ENCODE measurements at regions not wholly inside any gene's neighbourhood (a gene's known extent, or its start where the extent isn't known, plus 50 kb on each side); places are given as distances from the start of the nearest gene placed in this dataset.

DNA sequence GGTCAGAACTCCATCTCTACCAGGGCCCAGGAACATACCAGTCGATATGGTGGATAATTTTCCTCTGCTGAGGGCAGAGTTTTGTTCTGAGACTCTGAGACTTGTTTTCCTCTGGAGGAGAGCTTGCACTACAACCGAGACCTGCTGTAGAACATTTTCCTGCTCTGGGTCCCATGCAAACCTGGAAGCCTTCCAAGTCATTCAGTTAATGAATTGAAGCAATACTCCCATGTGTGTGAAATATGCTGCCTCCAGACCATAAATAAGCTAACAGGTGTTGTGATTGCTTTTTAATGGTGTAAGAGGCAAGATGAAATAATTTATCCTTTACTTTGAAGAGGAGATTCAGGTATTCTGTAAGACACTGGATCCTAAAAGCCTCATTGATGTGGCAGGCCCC lies 372.8 kb downstream of the TMEM167A start:
- H3K4me2 ChIP-seq (ENCODE audit: low read depth, low read length), result no peak overlapping the region
- ChIA-PET CTCF (ENCODE audit: low intra/inter-chr PET ratio, low total read pairs) (no interaction called here), POLR2A (no interaction called here)
- peaks cover 14% of the 10 kb centered on the region; the same call in 1 of the 2 replicates for H3K4me1 ChIP-seq (ENCODE audit: insufficient read depth, low read length)
- ATAC-seq (no peak), FAIRE-seq (no peak), DNase-seq (ENCODE audit: low spot score) (no peak)
- no peak overlapping the region for H2AFZ ChIP-seq (ENCODE audit: low read length)
- no peak overlapping the region for H3K27ac ChIP-seq (ENCODE audit: extremely low read length, insufficient read depth, low read length)
- WGBS (ENCODE audit: low lambda C conversion rate), result 0% methylated on average over 1 of the region's 2 CpGs
- no TSS peak for BruUV-seq (replicated peaks)
- no peaks in the 10 kb centered on the region for H3K36me3 ChIP-seq (replicated peaks in 1 of 2; ENCODE audit: control insufficient read depth in 1 of 2, insufficient read depth in 2 of 2, low read length in 2 of 2)
- H3K79me2 ChIP-seq (ENCODE audit: insufficient read depth, low read length), result no peaks in the 10 kb centered on the region
- H3K9ac ChIP-seq (ENCODE audit: insufficient read depth, low read depth, low read length), result no peak overlapping the region
- H3K4me3 ChIP-seq (replicated peaks in 1 of 3; ENCODE audit: insufficient read depth in 1 of 3, low read depth in 2 of 3, low read length in 3 of 3), result no peak overlapping the region
- H3K9me3 ChIP-seq (ENCODE audit: low read length), result no peaks in the 10 kb centered on the region
- H4K20me1 ChIP-seq (ENCODE audit: insufficient read depth, low read length), result no peaks in the 10 kb centered on the region
- in situ Hi-C loops (cut with HindIII; ENCODE audit: extremely low pct_ligation_motif_present, low pct_unique_long_range_greater_than_20kb) (no loop called here), intact Hi-C loops (cut with micrococcal nuclease; ENCODE audit: unreplicated experiment) (no loop called here)
- no peak for TF ChIP-seq FOXM1 (CRISPR knock-in tag; IDR thresholded peaks at IDR 0.05)
- no peak for TF ChIP-seq SNAI1 (CRISPR knock-in tag; IDR thresholded peaks at IDR 0.05; ENCODE audit: borderline replicate concordance)
- TF ChIP-seq, protein P1, sequence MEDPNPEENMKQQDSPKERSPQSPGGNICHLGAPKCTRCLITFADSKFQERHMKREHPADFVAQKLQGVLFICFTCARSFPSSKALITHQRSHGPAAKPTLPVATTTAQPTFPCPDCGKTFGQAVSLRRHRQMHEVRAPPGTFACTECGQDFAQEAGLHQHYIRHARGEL (CRISPR knock-in tag; IDR thresholded peaks at IDR 0.05), result no peak
- no peak for TF ChIP-seq CHCHD3 (CRISPR knock-in tag; IDR thresholded peaks at IDR 0.05)
- no peak for TF ChIP-seq HOXD1 (CRISPR knock-in tag; IDR thresholded peaks at IDR 0.05)
- no peak for TF ChIP-seq ZNF557 (CRISPR knock-in tag; IDR thresholded peaks at IDR 0.05)
- TF ChIP-seq HDAC1 (CRISPR knock-in tag; IDR thresholded peaks at IDR 0.05), result no peak
- TF ChIP-seq SMARCE1 (IDR thresholded peaks at IDR 0.05; ENCODE audit: borderline replicate concordance), result no peak
- no peak for TF ChIP-seq FIP1L1 (IDR thresholded peaks at IDR 0.05; ENCODE audit: borderline replicate concordance, insufficient read depth, low read depth, low read length)
- TF ChIP-seq, protein P2, sequence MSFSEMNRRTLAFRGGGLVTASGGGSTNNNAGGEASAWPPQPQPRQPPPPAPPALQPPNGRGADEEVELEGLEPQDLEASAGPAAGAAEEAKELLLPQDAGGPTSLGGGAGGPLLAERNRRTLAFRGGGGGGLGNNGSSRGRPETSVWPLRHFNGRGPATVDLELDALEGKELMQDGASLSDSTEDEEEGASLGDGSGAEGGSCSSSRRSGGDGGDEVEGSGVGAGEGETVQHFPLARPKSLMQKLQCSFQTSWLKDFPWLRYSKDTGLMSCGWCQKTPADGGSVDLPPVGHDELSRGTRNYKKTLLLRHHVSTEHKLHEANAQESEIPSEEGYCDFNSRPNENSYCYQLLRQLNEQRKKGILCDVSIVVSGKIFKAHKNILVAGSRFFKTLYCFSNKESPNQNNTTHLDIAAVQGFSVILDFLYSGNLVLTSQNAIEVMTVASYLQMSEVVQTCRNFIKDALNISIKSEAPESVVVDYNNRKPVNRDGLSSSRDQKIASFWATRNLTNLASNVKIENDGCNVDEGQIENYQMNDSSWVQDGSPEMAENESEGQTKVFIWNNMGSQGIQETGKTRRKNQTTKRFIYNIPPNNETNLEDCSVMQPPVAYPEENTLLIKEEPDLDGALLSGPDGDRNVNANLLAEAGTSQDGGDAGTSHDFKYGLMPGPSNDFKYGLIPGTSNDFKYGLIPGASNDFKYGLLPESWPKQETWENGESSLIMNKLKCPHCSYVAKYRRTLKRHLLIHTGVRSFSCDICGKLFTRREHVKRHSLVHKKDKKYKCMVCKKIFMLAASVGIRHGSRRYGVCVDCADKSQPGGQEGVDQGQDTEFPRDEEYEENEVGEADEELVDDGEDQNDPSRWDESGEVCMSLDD (CRISPR knock-in tag; IDR thresholded peaks at IDR 0.05; ENCODE audit: borderline replicate concordance), result no peak
- no peaks in the 10 kb centered on the region; a peak in 1 of 5 replicates for H3K27me3 ChIP-seq (ENCODE audit: control insufficient read depth in 1 of 2, insufficient read depth in 2 of 2, low read length in 2 of 2)

Data from HepG2 (cell line).